SH-SY5Y (cell line): ENCODE measurements at regions not wholly inside any gene's neighbourhood (a gene's known extent, or its start where the extent isn't known, plus 50 kb on each side); places are given as distances from the start of the nearest gene placed in this dataset.

Experiments used
- GATA2 ChIP-seq: IDR thresholded peaks from 2 replicates; pipeline ENCODE4 v1.6.1; 2011; ENCODE audit warnings: mild to moderate bottlenecking, low read depth, low read length
- GATA3 ChIP-seq: IDR thresholded peaks from 2 replicates; pipeline ENCODE4 v1.6.1; 2011; ENCODE audit warnings: low read depth, mild to moderate bottlenecking, low read length, moderate library complexity

DNA sequence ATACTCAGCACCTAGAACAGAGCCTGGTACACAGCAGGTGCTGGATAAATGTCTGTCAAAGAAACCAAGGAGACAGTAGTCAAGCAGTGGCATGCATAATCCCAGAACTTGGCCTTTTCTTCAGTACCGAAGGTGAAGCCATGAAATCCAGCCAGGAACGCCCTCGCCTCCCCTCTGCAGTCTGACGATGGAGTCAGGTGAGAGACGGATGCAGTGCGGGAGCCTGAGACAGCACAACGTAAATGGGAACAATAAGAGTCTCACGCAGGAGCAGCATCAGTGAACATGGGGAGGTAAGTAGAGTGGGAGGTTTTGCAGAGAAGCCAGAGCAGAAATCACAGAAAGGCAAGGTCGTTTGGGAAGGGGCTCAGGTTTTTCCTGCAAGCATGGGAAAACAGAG, 389.3 kb upstream of the MYT1L start:
- TF ChIP-seq GATA2 (no peak), GATA3 (no peak)
